Epithelial cell of esophagus (primary cell): ENCODE measurements at regions not wholly inside any gene's neighbourhood (a gene's known extent, or its start where the extent isn't known, plus 50 kb on each side); places are given as distances from the start of the nearest gene placed in this dataset.
A peak's percentile ranks its signal among the peaks of the same experiment; 100 is the strongest.

Experiments
- DNase-seq: peaks from one replicate; pipeline ENCODE4 v3.0.0; 2010; ENCODE audit warnings: low read depth
- H3K4me3 ChIP-seq: 2 replicates; pipeline ENCODE4 v1.5.1; 2011; ENCODE audit warnings: mild to moderate bottlenecking, low read length, control low read depth
- TF ChIP-seq, protein P1 (sequence below): IDR thresholded peaks from 2 replicates; pipeline ENCODE4 v1.5.1; 2011; ENCODE audit warnings: low read depth, mild to moderate bottlenecking, low read length, control low read depth, inconsistent platforms; ENCODE audit not compliant: insufficient read depth; ENCODE audit errors: missing control alignments

DNA sequence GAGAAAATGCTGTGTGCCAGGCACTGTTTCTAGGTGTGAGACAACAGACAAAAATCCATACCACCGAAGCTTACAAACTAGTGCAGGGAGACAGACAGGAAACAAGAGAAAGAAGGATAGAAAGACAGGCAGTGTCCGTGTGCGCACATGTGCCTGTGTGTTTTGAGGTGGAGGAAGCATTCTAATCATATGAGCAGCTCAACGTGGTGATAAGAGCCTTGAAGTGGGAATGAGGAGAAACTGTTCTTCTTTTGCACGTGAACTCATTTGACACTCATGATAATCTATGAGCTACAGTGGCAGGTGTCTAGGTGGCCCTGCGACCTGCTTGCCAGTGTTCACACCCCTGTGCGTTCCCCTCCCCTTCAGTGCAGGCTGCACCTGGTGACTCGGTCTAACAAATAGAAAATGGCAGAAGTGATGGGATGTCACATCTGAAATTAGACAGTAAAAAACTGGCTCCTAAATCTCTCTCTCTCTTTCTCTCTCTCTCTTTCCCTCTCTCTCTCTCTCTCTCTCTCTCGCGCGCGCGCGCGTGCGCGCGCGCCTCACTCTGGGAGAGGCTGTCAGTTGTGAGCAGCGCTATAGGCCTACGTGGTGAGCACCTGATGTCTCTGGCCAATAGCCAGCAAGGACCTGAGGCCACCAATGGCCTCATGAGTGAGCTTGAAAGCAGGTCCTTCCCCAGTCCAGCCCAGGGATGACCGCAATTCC is 74.8 kb downstream of the EN1 start:
- TF ChIP-seq, protein P1, sequence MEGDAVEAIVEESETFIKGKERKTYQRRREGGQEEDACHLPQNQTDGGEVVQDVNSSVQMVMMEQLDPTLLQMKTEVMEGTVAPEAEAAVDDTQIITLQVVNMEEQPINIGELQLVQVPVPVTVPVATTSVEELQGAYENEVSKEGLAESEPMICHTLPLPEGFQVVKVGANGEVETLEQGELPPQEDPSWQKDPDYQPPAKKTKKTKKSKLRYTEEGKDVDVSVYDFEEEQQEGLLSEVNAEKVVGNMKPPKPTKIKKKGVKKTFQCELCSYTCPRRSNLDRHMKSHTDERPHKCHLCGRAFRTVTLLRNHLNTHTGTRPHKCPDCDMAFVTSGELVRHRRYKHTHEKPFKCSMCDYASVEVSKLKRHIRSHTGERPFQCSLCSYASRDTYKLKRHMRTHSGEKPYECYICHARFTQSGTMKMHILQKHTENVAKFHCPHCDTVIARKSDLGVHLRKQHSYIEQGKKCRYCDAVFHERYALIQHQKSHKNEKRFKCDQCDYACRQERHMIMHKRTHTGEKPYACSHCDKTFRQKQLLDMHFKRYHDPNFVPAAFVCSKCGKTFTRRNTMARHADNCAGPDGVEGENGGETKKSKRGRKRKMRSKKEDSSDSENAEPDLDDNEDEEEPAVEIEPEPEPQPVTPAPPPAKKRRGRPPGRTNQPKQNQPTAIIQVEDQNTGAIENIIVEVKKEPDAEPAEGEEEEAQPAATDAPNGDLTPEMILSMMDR: no peak
- no peak overlapping the region for H3K4me3 ChIP-seq
- no peak for DNase-seq

DNA sequence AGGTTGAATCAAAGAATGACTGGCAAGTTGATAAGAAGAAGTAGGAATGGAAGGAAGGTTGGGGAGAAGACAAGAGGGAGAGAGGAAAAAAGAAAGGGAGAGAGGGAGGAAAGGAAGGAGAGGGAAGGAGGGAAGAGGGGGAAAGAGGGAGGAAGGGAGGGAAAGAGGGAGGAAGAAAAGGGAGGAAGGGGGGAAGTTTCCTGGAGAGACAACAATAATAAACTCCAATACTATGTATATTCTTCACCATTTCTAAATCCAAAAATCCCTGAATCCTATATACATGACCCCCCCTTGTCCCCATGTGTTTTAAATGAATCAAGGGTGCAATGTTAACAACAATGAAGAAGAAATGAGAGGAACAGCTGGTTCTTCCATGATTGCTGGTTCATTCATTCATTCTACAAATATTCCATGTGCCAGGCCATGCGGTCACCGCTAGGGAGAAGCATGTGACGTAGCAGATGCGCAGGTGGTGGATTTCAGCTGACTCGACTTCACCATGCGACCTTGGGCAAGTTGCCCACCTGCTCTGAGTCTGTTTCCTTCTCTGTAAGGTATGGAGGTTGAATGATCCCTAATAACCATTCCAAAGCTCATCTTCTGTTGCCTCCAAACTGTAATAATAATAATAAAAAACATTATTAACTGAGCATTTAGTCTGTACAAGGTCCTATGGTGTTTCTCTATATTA is 77.6 kb downstream of the EN1 start:
- no peak for DNase-seq
- TF ChIP-seq, protein P1: no peak
- no peak overlapping the region for H3K4me3 ChIP-seq

DNA sequence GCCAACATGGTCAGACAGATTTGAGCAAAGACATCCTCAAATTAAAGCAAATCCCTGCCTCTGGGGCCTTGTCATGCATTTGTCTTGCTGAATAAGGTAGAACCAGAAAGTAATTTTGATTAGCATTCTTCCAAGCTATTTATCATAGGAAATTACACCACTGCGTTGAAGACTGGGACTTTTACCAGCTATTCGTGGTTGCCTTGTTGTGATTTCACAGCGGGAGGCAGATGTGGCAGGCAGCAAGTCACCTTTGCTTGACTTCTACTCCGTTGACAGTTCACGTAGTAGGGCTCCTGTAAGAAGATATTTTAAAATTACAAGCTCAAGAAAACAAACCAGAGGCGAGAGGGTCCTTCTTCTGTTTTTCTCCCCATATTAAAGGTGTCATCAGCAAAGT is 80.6 kb downstream of the EN1 start:
- no peak for DNase-seq
- H3K4me3 ChIP-seq: no peak overlapping the region
- TF ChIP-seq, protein P1: no peak

DNA sequence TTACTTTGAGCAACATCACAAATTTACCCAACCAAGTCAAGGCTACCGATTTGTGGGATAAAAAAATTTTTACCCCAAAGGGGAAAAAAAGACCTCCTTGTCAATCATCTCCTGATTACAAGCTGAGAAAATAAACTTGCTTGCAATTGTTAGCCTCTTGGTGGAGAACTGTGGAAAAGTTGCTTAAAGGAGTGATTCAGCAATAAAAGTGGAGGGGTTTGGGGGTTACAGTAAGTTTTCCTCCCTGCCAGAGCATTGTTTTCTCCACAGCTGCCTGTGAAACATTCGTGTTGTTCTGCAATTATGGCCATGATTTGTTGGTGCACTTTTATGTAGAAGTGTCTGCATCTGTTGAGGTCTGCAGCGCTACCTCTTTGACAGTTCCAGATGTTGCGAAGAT is 82.6 kb downstream of the EN1 start:
- H3K4me3 ChIP-seq: no peak overlapping the region
- TF ChIP-seq, protein P1: no peak
- DNase-seq: no peak

DNA sequence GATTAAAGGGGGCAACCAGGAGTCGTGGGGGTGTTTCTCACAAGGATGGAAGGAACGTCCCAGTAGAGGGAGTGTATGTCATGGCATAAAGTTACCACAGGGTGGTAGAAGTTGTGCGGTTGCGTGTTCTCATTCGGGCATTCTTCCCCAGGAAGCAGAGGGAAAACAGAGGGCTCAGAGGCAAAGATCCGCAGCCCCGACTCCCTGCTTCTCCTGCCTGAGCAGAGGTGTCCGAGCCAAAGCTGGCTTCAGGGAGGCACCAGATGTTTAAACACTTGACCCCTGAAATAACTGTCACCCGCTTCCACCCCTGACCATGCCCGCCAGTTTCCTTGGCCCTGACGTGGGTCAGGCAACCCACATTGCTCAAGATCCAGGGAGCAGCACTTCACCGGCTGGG is 83.7 kb downstream of the EN1 start:
- TF ChIP-seq, protein P1: no peak
- peak; percentile 16 for DNase-seq
- no peak overlapping the region for H3K4me3 ChIP-seq

DNA sequence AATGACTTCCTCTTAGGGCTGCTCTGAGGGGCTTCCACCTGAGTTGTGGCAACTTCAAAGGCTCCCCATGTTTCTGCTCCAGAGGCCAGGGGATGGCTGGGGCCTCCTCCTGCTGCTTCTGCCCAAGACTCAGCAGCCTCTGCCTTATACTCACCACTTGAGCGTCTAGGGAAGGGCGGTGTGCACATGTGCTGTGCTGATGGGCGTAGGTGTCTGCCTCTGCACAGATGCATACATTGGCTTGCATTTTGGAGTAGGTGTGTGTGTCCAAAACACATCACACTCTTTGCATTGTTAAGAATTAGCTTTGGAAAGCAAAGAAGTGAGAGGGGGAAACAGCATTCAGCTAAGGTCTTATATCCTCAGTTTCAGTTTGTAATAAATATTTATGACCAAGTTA is 85.2 kb downstream of the EN1 start:
- no peak overlapping the region for H3K4me3 ChIP-seq
- no peak for DNase-seq
- TF ChIP-seq, protein P1: no peak
